ENCODE measurements at regions not wholly inside any gene's neighbourhood (a gene's known extent, or its start where the extent isn't known, plus 50 kb on each side); places are given as distances from the start of the nearest gene placed in this dataset.
A peak's percentile ranks its signal among the peaks of the same experiment; 100 is the strongest.

DNA sequence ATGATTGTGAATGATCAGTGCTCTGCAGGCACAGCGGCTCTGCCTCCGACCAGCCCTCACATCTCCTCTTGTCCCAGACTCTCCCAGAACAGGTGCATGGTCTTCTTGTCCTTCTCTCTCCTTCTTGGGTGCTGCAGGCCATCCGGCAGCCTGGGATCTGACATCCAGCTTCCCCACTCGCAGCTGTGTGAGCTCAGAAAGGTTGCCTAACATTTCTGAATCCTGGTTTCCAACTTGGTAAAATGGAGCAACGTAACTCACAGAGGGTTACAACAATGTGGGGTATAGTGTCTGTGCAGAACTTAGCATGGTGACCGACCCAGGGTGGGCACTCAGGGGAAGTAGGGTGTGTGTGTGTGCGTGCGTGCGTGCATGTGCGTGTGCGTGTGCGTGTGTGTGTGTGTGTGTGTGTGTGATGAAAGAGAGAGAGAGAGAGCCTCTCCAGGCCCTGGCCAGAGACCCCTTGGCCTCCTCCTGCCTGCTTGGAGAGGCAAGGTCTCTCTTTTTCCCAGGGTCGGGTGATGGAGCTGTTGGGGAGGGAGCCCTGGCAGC is 110.1 kb downstream of the SNX5 start:
- no peak overlapping the region for H3K56ac ChIP-seq (replicated peaks; ENCODE audit: insufficient read length, low read depth, low read length)
- no peak overlapping the region; the same call in 1 of the 2 replicates for H2BK5ac ChIP-seq (ENCODE audit: low read depth, low read length)
- no peaks in the 10 kb centered on the region for H4K20me1 ChIP-seq (replicated peaks in 1 of 2; ENCODE audit: control insufficient read depth in 1 of 2, insufficient read depth in 2 of 2, low read length in 2 of 2)
- no peak overlapping the region for H3K9ac ChIP-seq (replicated peaks in 1 of 4; ENCODE audit: extremely low read depth in 1 of 4, low read depth in 3 of 4, low read length in 3 of 4)
- H3K79me1 ChIP-seq (ENCODE audit: low read depth, low read length): no peaks in the 10 kb centered on the region
- H3K4me2 ChIP-seq (ENCODE audit: insufficient read depth in 1 of 2, low read depth in 2 of 2, low read length in 2 of 2): no peak overlapping the region
- no peak overlapping the region for H4K5ac ChIP-seq (ENCODE audit: insufficient read length, low read depth, low read length)
- H3K14ac ChIP-seq (ENCODE audit: insufficient read length): no peak overlapping the region
- H3K4ac ChIP-seq (replicated peaks; ENCODE audit: insufficient read length, low read depth, low read length): no peak overlapping the region
- no peak overlapping the region for H3K4me3 ChIP-seq (ENCODE audit: extremely low read depth in 1 of 4, insufficient read depth in 2 of 4, low read depth in 3 of 4, low read length in 4 of 4)
- no peak overlapping the region for H2BK20ac ChIP-seq (ENCODE audit: low read length)
- no peak overlapping the region for H2BK120ac ChIP-seq (replicated peaks; ENCODE audit: low read depth, low read length)
- no peaks in the 10 kb centered on the region; a peak in 1 of 7 replicates for H3K27me3 ChIP-seq (replicated peaks in 1 of 4; ENCODE audit: control insufficient read depth in 3 of 4, extremely low read depth in 1 of 4, insufficient read depth in 3 of 4, low read length in 3 of 4)
- no peak overlapping the region for H3K23ac ChIP-seq (ENCODE audit: insufficient read length)
- no peak overlapping the region for H2BK15ac ChIP-seq (ENCODE audit: low read length)
- H3K36me3 ChIP-seq (ENCODE audit: control insufficient read depth in 2 of 4, insufficient read depth in 4 of 4, low read length in 3 of 4): no peaks in the 10 kb centered on the region
- no peak overlapping the region for H3K18ac ChIP-seq (ENCODE audit: extremely low read depth, low read length)
- FAIRE-seq (no peak), DNase-seq (ENCODE audit: low read depth in 1 of 2, low spot score in 2 of 2) (no peak)
- H3K9me3 ChIP-seq (ENCODE audit: insufficient read depth in 2 of 2, low read depth in 1 of 2, low read length in 1 of 2): no peaks in the 10 kb centered on the region
- no peak overlapping the region for H4K91ac ChIP-seq (replicated peaks; ENCODE audit: insufficient read length, low read length)
- H3K23me2 ChIP-seq (ENCODE audit: low read depth, low read length): no peaks in the 10 kb centered on the region; the same call in 1 of the 2 replicates
- H3K4me1 ChIP-seq (replicated peaks in 1 of 4; ENCODE audit: control insufficient read depth in 3 of 4, insufficient read depth in 4 of 4, low read length in 3 of 4): peaks cover 3 to 16% (median 12%) of the 10 kb centered on the region in 4 experiments
- H2BK12ac ChIP-seq (ENCODE audit: low read depth, low read length): no peak overlapping the region
- CTCF ChIA-PET (ENCODE audit: partially characterized antibody): interaction anchor here (1.0 to 2.5 kb wide), 3 partner anchors 12 to 27 kb away, joined by 3 to 7 read pairs (median 4); no protein-coding TSS in a partner anchor
- no peak overlapping the region for H2AFZ ChIP-seq (ENCODE audit: low read length)
- H3K27ac ChIP-seq (ENCODE audit: low read depth, low read length): no peak overlapping the region; the same call in 1 of the 2 replicates
- 79% methylated on average over 13 of the region's 13 CpGs; no CpG with 5 or more reads in 1 of the 2 experiments for WGBS, 2 experiments (ENCODE audit: extremely low coverage in 1 of 2, insufficient coverage in 1 of 2, insufficient read length in 1 of 2, insufficient replicate concordance in 2 of 2, low coverage in 1 of 2, low lambda C conversion rate in 2 of 2, missing lambda C conversion rate in 1 of 2)
- H2AK5ac ChIP-seq (ENCODE audit: low read depth, low read length): peak overlapping the region; percentile 77; the same call in 1 of the 2 replicates
- H4K8ac ChIP-seq (ENCODE audit: extremely low read depth, insufficient read depth, low read length): no peak overlapping the region; the same call in 1 of the 2 replicates
- no peaks in the 10 kb centered on the region for H3K79me2 ChIP-seq (ENCODE audit: control insufficient read depth in 1 of 2, insufficient read depth in 2 of 2, low read length in 2 of 2)
- POLR2A ChIA-PET (ENCODE audit: partially characterized antibody): interaction anchor here (0.7 to 2.4 kb wide), 2 partner anchors 9 to 14 kb away, joined by 3 to 6 read pairs; no protein-coding TSS in a partner anchor
- TF ChIP-seq BCL11A (IDR thresholded peaks at IDR 0.05; ENCODE audit: low read depth in 2 of 2, low read length in 2 of 2) (no peak), SUZ12 (IDR thresholded peaks at IDR 0.05; ENCODE audit: low read length) (no peak), JUN (IDR thresholded peaks at IDR 0.05; ENCODE audit: low read depth, low read length) (no peak), ATF3 (IDR thresholded peaks at IDR 0.05; ENCODE audit: insufficient read depth, low read depth, low read length) (no peak), KDM5A (IDR thresholded peaks at IDR 0.05; ENCODE audit: low read length) (no peak), EP300 (IDR thresholded peaks at IDR 0.05; ENCODE audit: borderline replicate concordance in 1 of 2, low read depth in 2 of 2, low read length in 2 of 2) (no peak), TAF1 (IDR thresholded peaks at IDR 0.05; ENCODE audit: low read depth, low read length) (no peak), SP2 (IDR thresholded peaks at IDR 0.05; ENCODE audit: low read length) (no peak), YY1 (IDR thresholded peaks at IDR 0.05; ENCODE audit: low read depth, low read length) (no peak), JUND (IDR thresholded peaks at IDR 0.05; ENCODE audit: low read length) (no peak), SIRT6 (IDR thresholded peaks at IDR 0.05; ENCODE audit: low read length) (no peak)
- TF ChIP-seq, protein P1, sequence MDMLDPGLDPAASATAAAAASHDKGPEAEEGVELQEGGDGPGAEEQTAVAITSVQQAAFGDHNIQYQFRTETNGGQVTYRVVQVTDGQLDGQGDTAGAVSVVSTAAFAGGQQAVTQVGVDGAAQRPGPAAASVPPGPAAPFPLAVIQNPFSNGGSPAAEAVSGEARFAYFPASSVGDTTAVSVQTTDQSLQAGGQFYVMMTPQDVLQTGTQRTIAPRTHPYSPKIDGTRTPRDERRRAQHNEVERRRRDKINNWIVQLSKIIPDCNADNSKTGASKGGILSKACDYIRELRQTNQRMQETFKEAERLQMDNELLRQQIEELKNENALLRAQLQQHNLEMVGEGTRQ (IDR thresholded peaks at IDR 0.05; ENCODE audit: low read length): no peak

Data from H1 (cell line).